Neuronal stem cell (in vitro differentiated cells): ENCODE measurements at regions not wholly inside any gene's neighbourhood (a gene's known extent, or its start where the extent isn't known, plus 50 kb on each side); places are given as distances from the start of the nearest gene placed in this dataset.

ENCODE experiments used
- DNase-seq: peaks from one replicate; pipeline ENCODE4 v3.0.0-alpha.2; 2013; ENCODE audit warnings: low spot score
- H2AFZ ChIP-seq: one replicate; pipeline ENCODE4 v1.6.1; 2013; ENCODE audit warnings: mild to moderate bottlenecking, low read length, inconsistent platforms
- H2AK5ac ChIP-seq: 2 replicates; pipeline ENCODE4 v1.6.1; 2013; ENCODE audit warnings: low read depth, mild to moderate bottlenecking, inconsistent platforms, low read length, moderate library complexity, mixed read lengths
- H2BK120ac ChIP-seq: 2 replicates; pipeline ENCODE4 v1.6.1; 2013; ENCODE audit warnings: low read depth, mild to moderate bottlenecking, inconsistent platforms, low read length, moderate library complexity, mixed read lengths
- H2BK12ac ChIP-seq: one replicate; pipeline ENCODE4 v1.6.1; 2013; ENCODE audit warnings: low read length, inconsistent platforms
- H2BK15ac ChIP-seq: 2 replicates; pipeline ENCODE4 v1.6.1; 2013; ENCODE audit warnings: mild to moderate bottlenecking, low read length, inconsistent platforms, mixed read lengths
- H2BK5ac ChIP-seq: one replicate; pipeline ENCODE4 v1.6.1; 2013; ENCODE audit warnings: inconsistent platforms, mild to moderate bottlenecking, low read length, moderate library complexity
- H3K14ac ChIP-seq: one replicate; pipeline ENCODE4 v1.6.1; 2013; ENCODE audit warnings: low read length, inconsistent platforms
- H3K18ac ChIP-seq: 2 replicates; pipeline ENCODE4 v1.6.1; 2013; ENCODE audit warnings: low read length, inconsistent platforms
- H3K23ac ChIP-seq: 2 replicates; pipeline ENCODE4 v1.6.1; 2013; ENCODE audit warnings: low read depth, mild to moderate bottlenecking, mixed read lengths, low read length, inconsistent platforms; ENCODE audit not compliant: poor library complexity
- H3K27ac ChIP-seq: replicated peaks from 3 replicates; pipeline ENCODE4 v1.5.1; 2013; ENCODE audit warnings: low read length, inconsistent platforms
- H3K27me3 ChIP-seq, 3 experiments: 2 replicates each; pipeline ENCODE4 v1.6.1; 2013; ENCODE audit warnings: low read length in 3 of 3, mild to moderate bottlenecking in 2 of 3, inconsistent platforms in 1 of 3, low read depth in 1 of 3, mixed read lengths in 1 of 3, moderate library complexity in 1 of 3; ENCODE audit not compliant: control insufficient read depth in 3 of 3, insufficient read depth in 3 of 3
- H3K36me3 ChIP-seq, 2 donors: replicated peaks in 1 of 2; 2 replicates each; pipeline ENCODE4 v1.6.1; 2013; ENCODE audit warnings: low read length in 2 of 2; ENCODE audit not compliant: control insufficient read depth in 2 of 2, insufficient read depth in 2 of 2
- H3K4ac ChIP-seq: 2 replicates; pipeline ENCODE4 v1.6.1; 2013; ENCODE audit warnings: inconsistent platforms, mild to moderate bottlenecking, low read length, moderate library complexity
- H3K4me1 ChIP-seq, 2 donors: 1 replicate in 1 of 2; 2 replicates in 1 of 2; pipeline ENCODE4 v1.6.1; 2013; ENCODE audit warnings: low read length in 2 of 2, low read depth in 1 of 2; ENCODE audit not compliant: control insufficient read depth in 2 of 2, insufficient read depth in 1 of 2
- H3K4me2 ChIP-seq: one replicate; pipeline ENCODE4 v1.6.1; 2013; ENCODE audit warnings: mild to moderate bottlenecking, low read length, inconsistent platforms; ENCODE audit not compliant: insufficient read depth, poor library complexity, severe bottlenecking
- H3K4me3 ChIP-seq, 2 donors: 2 replicates each; pipeline ENCODE4 v1.5.1; 2013; ENCODE audit warnings: low read length in 2 of 2, mild to moderate bottlenecking in 2 of 2, inconsistent platforms in 1 of 2, moderate library complexity in 1 of 2
- H3K79me1 ChIP-seq: one replicate; pipeline ENCODE4 v1.6.1; 2013; ENCODE audit warnings: low read depth, mild to moderate bottlenecking, inconsistent platforms, low read length, moderate library complexity
- H3K9ac ChIP-seq: one replicate; pipeline ENCODE4 v1.6.1; 2013; ENCODE audit warnings: mild to moderate bottlenecking, low read depth, low read length, inconsistent platforms; ENCODE audit not compliant: poor library complexity
- H3K9me3 ChIP-seq, 2 donors: replicated peaks in 1 of 2; 2 replicates each; pipeline versions ENCODE3 to v1.6.1; 2013; ENCODE audit warnings: low read length in 2 of 2, mild to moderate bottlenecking in 2 of 2, inconsistent platforms in 1 of 2, low read depth in 1 of 2, mixed read lengths in 1 of 2, moderate library complexity in 1 of 2; ENCODE audit not compliant: control insufficient read depth in 2 of 2, insufficient read depth in 1 of 2
- H4K8ac ChIP-seq: one replicate; pipeline ENCODE4 v1.6.1; 2013; ENCODE audit warnings: low read depth, mild to moderate bottlenecking, inconsistent platforms, low read length, moderate library complexity
- H4K91ac ChIP-seq: one replicate; pipeline ENCODE4 v1.6.1; 2013; ENCODE audit warnings: low read length, low read depth, mild to moderate bottlenecking, inconsistent platforms; ENCODE audit not compliant: poor library complexity
- WGBS, 2 donors: extraction: QIAGEN DNeasy Blood & Tissue Kit; methylation state at CpG; one replicate each; pipeline ENCODE4 v1.1.7; 2013; ENCODE audit warnings: missing lambda C conversion rate in 2 of 2, mixed read lengths in 1 of 2; ENCODE audit not compliant: insufficient read length in 2 of 2, insufficient replicate concordance in 1 of 2; ENCODE audit errors: extremely low coverage in 2 of 2; 5-methylcytosine and 5-hydroxymethylcytosine counted together

DNA sequence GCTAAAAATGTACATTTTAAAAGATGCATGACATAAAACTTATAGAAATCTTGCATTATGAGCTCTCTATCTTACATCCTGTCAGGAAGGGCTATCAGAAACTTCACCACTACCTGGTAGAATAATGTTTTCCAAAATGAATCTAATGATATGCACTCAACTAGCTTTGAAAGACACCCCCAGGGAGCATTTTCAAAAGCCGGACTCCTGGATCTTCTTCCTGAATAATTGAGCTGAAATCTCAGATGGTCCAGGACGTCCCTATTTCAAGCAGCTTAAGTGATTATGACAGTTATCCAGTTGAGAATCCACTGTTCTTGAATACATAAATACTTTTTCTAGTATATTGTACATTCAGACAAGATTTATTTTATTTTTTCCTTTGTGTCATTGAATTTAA lies 200.6 kb upstream of the MGAT4C start:
- Histone ChIP-seq H3K4me3 (no peak overlapping the region), H2AK5ac (no peak overlapping the region), H2BK15ac (no peak overlapping the region), H3K27ac (no peak overlapping the region), H4K91ac (no peak overlapping the region), H2BK120ac (no peak overlapping the region), H3K14ac (no peak overlapping the region), H3K4me1 (no peaks in the 10 kb centered on the region), H3K9me3 (no peaks in the 10 kb centered on the region), H3K23ac (no peak overlapping the region), H3K79me1 (no peaks in the 10 kb centered on the region), H3K27me3 (no peaks in the 10 kb centered on the region), H3K18ac (no peak overlapping the region), H3K4me2 (no peak overlapping the region), H3K36me3 (no peaks in the 10 kb centered on the region), H2AFZ (no peak overlapping the region), H2BK12ac (no peak overlapping the region), H4K8ac (no peak overlapping the region), H3K4ac (no peak overlapping the region), H3K9ac (no peak overlapping the region), H2BK5ac (no peak overlapping the region)
- WGBS, 2 donors: no CpG with 5 or more reads among the region's 2 CpGs
- no peak for DNase-seq

DNA sequence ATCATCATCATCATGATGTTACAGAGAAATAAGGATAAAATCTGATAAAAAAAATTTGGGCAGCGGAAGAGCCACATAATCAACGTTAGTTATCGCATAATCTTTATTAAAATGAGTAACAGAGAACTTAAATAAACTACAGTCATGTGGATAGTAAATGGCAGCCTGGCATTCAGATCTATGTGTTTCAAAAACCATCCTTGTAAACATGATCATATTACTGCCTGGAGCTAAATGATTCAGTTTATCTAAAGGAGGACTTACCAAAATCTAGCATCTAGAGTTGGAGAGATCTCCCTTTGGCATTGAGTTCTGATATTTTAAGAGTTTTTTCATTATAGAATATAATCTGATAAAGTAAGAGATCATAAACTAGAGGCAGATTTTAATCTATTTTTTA lies 200.1 kb upstream of the MGAT4C start:
- no peaks in the 10 kb centered on the region for H3K79me1 ChIP-seq
- H3K4ac ChIP-seq: no peak overlapping the region
- H2AK5ac ChIP-seq: no peak overlapping the region
- H3K9ac ChIP-seq: no peak overlapping the region
- no peaks in the 10 kb centered on the region for H3K4me1 ChIP-seq
- no peak overlapping the region for H3K23ac ChIP-seq
- H4K8ac ChIP-seq: no peak overlapping the region
- H3K27me3 ChIP-seq: no peaks in the 10 kb centered on the region
- no CpG with 5 or more reads among the region's 3 CpGs for WGBS, 2 donors
- H2BK12ac ChIP-seq: no peak overlapping the region
- no peak overlapping the region for H4K91ac ChIP-seq
- H3K9me3 ChIP-seq: no peaks in the 10 kb centered on the region
- H2AFZ ChIP-seq: no peak overlapping the region
- H3K14ac ChIP-seq: no peak overlapping the region
- no peak overlapping the region for H3K18ac ChIP-seq
- no peak for DNase-seq
- no peak overlapping the region for H2BK120ac ChIP-seq
- H3K27ac ChIP-seq: no peak overlapping the region
- no peak overlapping the region for H3K4me3 ChIP-seq
- H2BK5ac ChIP-seq: no peak overlapping the region
- H2BK15ac ChIP-seq: no peak overlapping the region
- no peaks in the 10 kb centered on the region for H3K36me3 ChIP-seq
- no peak overlapping the region for H3K4me2 ChIP-seq

DNA sequence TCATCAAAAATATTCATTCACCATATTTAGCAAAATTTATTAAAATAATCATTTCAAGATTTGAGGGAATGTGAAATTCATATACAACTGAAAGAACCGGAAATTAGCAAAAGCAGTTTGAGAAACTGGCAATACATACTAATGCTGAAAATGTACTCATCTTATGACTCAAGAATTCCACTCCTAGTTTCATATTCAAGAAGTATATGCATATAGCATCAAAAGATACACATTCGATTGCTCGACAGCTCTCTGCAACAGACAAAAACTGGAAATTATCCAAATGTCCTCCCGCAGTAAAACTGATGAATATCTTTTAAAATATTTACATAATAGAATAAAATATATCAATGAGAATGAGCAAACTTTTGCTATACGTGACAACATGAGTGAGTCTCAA lies 189.2 kb upstream of the MGAT4C start:
- no CpG with 5 or more reads among the region's 5 CpGs for WGBS, 2 donors

DNA sequence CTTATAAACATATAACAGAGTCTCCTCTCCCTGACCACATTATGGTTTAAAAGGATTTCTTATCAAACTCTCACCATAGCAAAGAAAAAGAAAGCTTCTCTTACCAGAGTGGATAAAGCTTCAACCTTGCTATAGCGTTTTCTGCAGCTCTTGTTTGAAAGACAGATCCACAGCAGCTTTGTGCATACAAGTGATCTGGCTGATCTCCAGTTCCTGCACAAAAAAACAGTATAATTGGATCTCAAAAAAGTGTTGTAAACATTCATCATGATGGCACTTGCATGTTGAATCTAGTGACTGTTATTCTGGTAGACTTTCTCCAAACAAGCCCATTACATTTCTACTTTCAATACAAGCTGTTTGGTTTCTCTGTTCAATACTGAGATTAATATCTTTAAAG lies 178.9 kb upstream of the MGAT4C start:
- Histone ChIP-seq H3K9me3 (peaks cover 2 to 3% of the 10 kb centered on the region in 2 donors), H2AFZ (peak overlapping the region; percentile 35), H2AK5ac (no peak overlapping the region), H3K79me1 (no peaks in the 10 kb centered on the region), H3K4ac (no peak overlapping the region), H3K9ac (no peak overlapping the region), H3K14ac (no peak overlapping the region), H2BK15ac (no peak overlapping the region), H2BK120ac (no peak overlapping the region), H3K36me3 (no peaks in the 10 kb centered on the region), H3K27ac (no peak overlapping the region), H3K4me3 (no peak overlapping the region), H4K8ac (no peak overlapping the region), H3K27me3 (no peaks in the 10 kb centered on the region), H3K4me2 (no peak overlapping the region), H3K18ac (no peak overlapping the region), H3K4me1 (no peaks in the 10 kb centered on the region), H3K23ac (no peak overlapping the region), H2BK5ac (no peak overlapping the region), H4K91ac (no peak overlapping the region), H2BK12ac (no peak overlapping the region)
- WGBS, 2 donors: no CpG with 5 or more reads among the region's 1 CpG
- no peak for DNase-seq

More for the DNA sequence above, 189.2 kb upstream of the MGAT4C start:
- Histone ChIP-seq H3K27me3 (no peaks in the 10 kb centered on the region), H2AK5ac (no peak overlapping the region), H3K36me3 (no peaks in the 10 kb centered on the region), H3K4me2 (no peak overlapping the region), H4K8ac (no peak overlapping the region), H3K4me1 (no peaks in the 10 kb centered on the region), H2BK5ac (no peak overlapping the region), H3K14ac (no peak overlapping the region), H4K91ac (no peak overlapping the region), H2AFZ (no peak overlapping the region), H3K4me3 (no peak overlapping the region), H3K23ac (no peak overlapping the region), H3K9me3 (no peaks in the 10 kb centered on the region), H2BK120ac (no peak overlapping the region), H3K9ac (no peak overlapping the region), H3K4ac (no peak overlapping the region), H3K27ac (no peak overlapping the region), H3K18ac (no peak overlapping the region), H2BK12ac (no peak overlapping the region), H2BK15ac (no peak overlapping the region), H3K79me1 (no peaks in the 10 kb centered on the region)
- no peak for DNase-seq
